ENCODE measurements at regions not wholly inside any gene's neighbourhood (a gene's known extent, or its start where the extent isn't known, plus 50 kb on each side); places are given as distances from the start of the nearest gene placed in this dataset.

GRCh38 chr16:6897876-6898485 lies 434.7 kb upstream of the RBFOX1 start:
- Histone ChIP-seq H3K4me1 (ENCODE audit: control insufficient read depth in 1 of 2, insufficient read depth in 2 of 2, low read length in 2 of 2) (no peaks in the 10 kb centered on the region), H3K36me3 (ENCODE audit: control insufficient read depth in 1 of 2, insufficient read depth in 2 of 2, low read length in 2 of 2) (no peaks in the 10 kb centered on the region), H3K9me3 (ENCODE audit: control insufficient read depth in 1 of 2, low read length in 2 of 2) (peaks cover 0 to 6% of the 10 kb centered on the region in 2 donors), H3K27ac (ENCODE audit: low read depth, low read length) (no peak overlapping the region), H3K4me3 (ENCODE audit: low read depth in 1 of 2, low read length in 2 of 2) (no peak overlapping the region), H3K27me3 (ENCODE audit: control insufficient read depth in 1 of 2, insufficient read depth in 2 of 2, low read length in 2 of 2) (no peaks in the 10 kb centered on the region), H3K9ac (ENCODE audit: low read depth in 1 of 2, low read length in 2 of 2) (no peak overlapping the region)

- Histone ChIP-seq H3K27ac (ENCODE audit: low read depth, low read length) (no peak overlapping the region), H3K4me1 (ENCODE audit: control insufficient read depth in 1 of 2, insufficient read depth in 2 of 2, low read length in 2 of 2) (no peaks in the 10 kb centered on the region), H3K4me3 (ENCODE audit: low read depth in 1 of 2, low read length in 2 of 2) (no peak overlapping the region), H3K27me3 (ENCODE audit: control insufficient read depth in 1 of 2, insufficient read depth in 2 of 2, low read length in 2 of 2) (peaks cover 0 to 3% of the 10 kb centered on the region in 2 donors), H3K9me3 (ENCODE audit: control insufficient read depth in 1 of 2, low read length in 2 of 2) (no peaks in the 10 kb centered on the region), H3K36me3 (ENCODE audit: control insufficient read depth in 1 of 2, insufficient read depth in 2 of 2, low read length in 2 of 2) (no peaks in the 10 kb centered on the region), H3K9ac (ENCODE audit: low read depth in 1 of 2, low read length in 2 of 2) (no peak overlapping the region)
These were observed 439.7 kb upstream of the RBFOX1 start for GRCh38 chr16:6892966-6893365.

- Histone ChIP-seq H3K27ac (ENCODE audit: low read depth, low read length) (no peak overlapping the region), H3K4me3 (ENCODE audit: low read depth in 1 of 2, low read length in 2 of 2) (no peak overlapping the region), H3K4me1 (ENCODE audit: control insufficient read depth in 1 of 2, insufficient read depth in 2 of 2, low read length in 2 of 2) (no peaks in the 10 kb centered on the region), H3K36me3 (ENCODE audit: control insufficient read depth in 1 of 2, insufficient read depth in 2 of 2, low read length in 2 of 2) (no peaks in the 10 kb centered on the region), H3K9ac (ENCODE audit: low read depth in 1 of 2, low read length in 2 of 2) (no peak overlapping the region), H3K9me3 (ENCODE audit: control insufficient read depth in 1 of 2, low read length in 2 of 2) (no peaks in the 10 kb centered on the region), H3K27me3 (ENCODE audit: control insufficient read depth in 1 of 2, insufficient read depth in 2 of 2, low read length in 2 of 2) (peaks cover 0 to 3% of the 10 kb centered on the region in 2 donors)
These were observed 441.1 kb upstream of the RBFOX1 start for GRCh38 chr16:6891496-6891895.

- H3K9me3 ChIP-seq (ENCODE audit: control insufficient read depth in 1 of 2, low read length in 2 of 2), result no peaks in the 10 kb centered on the region
- no peak overlapping the region for H3K4me3 ChIP-seq (ENCODE audit: low read depth in 1 of 2, low read length in 2 of 2)
- H3K27ac ChIP-seq (ENCODE audit: low read depth, low read length), result no peak overlapping the region
These were observed 444.1 kb upstream of the RBFOX1 start for GRCh38 chr16:6888531-6888930.

GRCh38 chr16:6884002-6884401 lies 448.6 kb upstream of the RBFOX1 start:
- no peak overlapping the region for H3K27ac ChIP-seq (ENCODE audit: low read depth, low read length)
- no peaks in the 10 kb centered on the region for H3K4me1 ChIP-seq (ENCODE audit: control insufficient read depth in 1 of 2, insufficient read depth in 2 of 2, low read length in 2 of 2)
- H3K4me3 ChIP-seq (ENCODE audit: low read depth in 1 of 2, low read length in 2 of 2), result no peak overlapping the region
- no peak overlapping the region for H3K9ac ChIP-seq (ENCODE audit: low read depth in 1 of 2, low read length in 2 of 2)
- H3K36me3 ChIP-seq (ENCODE audit: control insufficient read depth in 1 of 2, insufficient read depth in 2 of 2, low read length in 2 of 2), result no peaks in the 10 kb centered on the region
- H3K27me3 ChIP-seq (ENCODE audit: control insufficient read depth in 1 of 2, insufficient read depth in 2 of 2, low read length in 2 of 2), result no peaks in the 10 kb centered on the region
- no peaks in the 10 kb centered on the region for H3K9me3 ChIP-seq (ENCODE audit: control insufficient read depth in 1 of 2, low read length in 2 of 2)

More at GRCh38 chr16:6888531-6888930, 444.1 kb upstream of the RBFOX1 start:
- H3K27me3 ChIP-seq (ENCODE audit: control insufficient read depth in 1 of 2, insufficient read depth in 2 of 2, low read length in 2 of 2), result peaks cover 0 to 3% of the 10 kb centered on the region in 2 donors
- no peak overlapping the region for H3K9ac ChIP-seq (ENCODE audit: low read depth in 1 of 2, low read length in 2 of 2)
- H3K36me3 ChIP-seq (ENCODE audit: control insufficient read depth in 1 of 2, insufficient read depth in 2 of 2, low read length in 2 of 2), result no peaks in the 10 kb centered on the region
- H3K4me1 ChIP-seq (ENCODE audit: control insufficient read depth in 1 of 2, insufficient read depth in 2 of 2, low read length in 2 of 2), result no peaks in the 10 kb centered on the region

GRCh38 chr16:6880263-6880662 lies 452.4 kb upstream of the RBFOX1 start:
- Histone ChIP-seq H3K27me3 (ENCODE audit: control insufficient read depth in 1 of 2, insufficient read depth in 2 of 2, low read length in 2 of 2) (no peaks in the 10 kb centered on the region), H3K4me1 (ENCODE audit: control insufficient read depth in 1 of 2, insufficient read depth in 2 of 2, low read length in 2 of 2) (no peaks in the 10 kb centered on the region), H3K9me3 (ENCODE audit: control insufficient read depth in 1 of 2, low read length in 2 of 2) (no peaks in the 10 kb centered on the region), H3K27ac (ENCODE audit: low read depth, low read length) (no peak overlapping the region), H3K4me3 (ENCODE audit: low read depth in 1 of 2, low read length in 2 of 2) (no peak overlapping the region), H3K9ac (ENCODE audit: low read depth in 1 of 2, low read length in 2 of 2) (no peak overlapping the region), H3K36me3 (ENCODE audit: control insufficient read depth in 1 of 2, insufficient read depth in 2 of 2, low read length in 2 of 2) (no peaks in the 10 kb centered on the region)

- no peaks in the 10 kb centered on the region for H3K9me3 ChIP-seq (ENCODE audit: control insufficient read depth in 1 of 2, low read length in 2 of 2)
- no peaks in the 10 kb centered on the region for H3K27me3 ChIP-seq (ENCODE audit: control insufficient read depth in 1 of 2, insufficient read depth in 2 of 2, low read length in 2 of 2)
- H3K9ac ChIP-seq (ENCODE audit: low read depth in 1 of 2, low read length in 2 of 2), result no peak overlapping the region
- H3K4me3 ChIP-seq (ENCODE audit: low read depth in 1 of 2, low read length in 2 of 2), result no peak overlapping the region
- no peaks in the 10 kb centered on the region for H3K36me3 ChIP-seq (ENCODE audit: control insufficient read depth in 1 of 2, insufficient read depth in 2 of 2, low read length in 2 of 2)
- no peaks in the 10 kb centered on the region for H3K4me1 ChIP-seq (ENCODE audit: control insufficient read depth in 1 of 2, insufficient read depth in 2 of 2, low read length in 2 of 2)
- H3K27ac ChIP-seq (ENCODE audit: low read depth, low read length), result no peak overlapping the region
These were observed 468.0 kb upstream of the RBFOX1 start for GRCh38 chr16:6864671-6865070.

GRCh38 chr16:6864244-6864643 lies 468.4 kb upstream of the RBFOX1 start:
- Histone ChIP-seq H3K27me3 (ENCODE audit: control insufficient read depth in 1 of 2, insufficient read depth in 2 of 2, low read length in 2 of 2) (no peaks in the 10 kb centered on the region), H3K4me1 (ENCODE audit: control insufficient read depth in 1 of 2, insufficient read depth in 2 of 2, low read length in 2 of 2) (no peaks in the 10 kb centered on the region), H3K9me3 (ENCODE audit: control insufficient read depth in 1 of 2, low read length in 2 of 2) (no peaks in the 10 kb centered on the region), H3K9ac (ENCODE audit: low read depth in 1 of 2, low read length in 2 of 2) (no peak overlapping the region), H3K27ac (ENCODE audit: low read depth, low read length) (no peak overlapping the region), H3K36me3 (ENCODE audit: control insufficient read depth in 1 of 2, insufficient read depth in 2 of 2, low read length in 2 of 2) (no peaks in the 10 kb centered on the region), H3K4me3 (ENCODE audit: low read depth in 1 of 2, low read length in 2 of 2) (no peak overlapping the region)

GRCh38 chr16:6863135-6863534 lies 469.5 kb upstream of the RBFOX1 start:
- Histone ChIP-seq H3K9me3 (ENCODE audit: control insufficient read depth in 1 of 2, low read length in 2 of 2) (no peaks in the 10 kb centered on the region), H3K4me3 (ENCODE audit: low read depth in 1 of 2, low read length in 2 of 2) (no peak overlapping the region), H3K4me1 (ENCODE audit: control insufficient read depth in 1 of 2, insufficient read depth in 2 of 2, low read length in 2 of 2) (no peaks in the 10 kb centered on the region), H3K27me3 (ENCODE audit: control insufficient read depth in 1 of 2, insufficient read depth in 2 of 2, low read length in 2 of 2) (no peaks in the 10 kb centered on the region), H3K27ac (ENCODE audit: low read depth, low read length) (no peak overlapping the region), H3K36me3 (ENCODE audit: control insufficient read depth in 1 of 2, insufficient read depth in 2 of 2, low read length in 2 of 2) (no peaks in the 10 kb centered on the region), H3K9ac (ENCODE audit: low read depth in 1 of 2, low read length in 2 of 2) (no peak overlapping the region)

GRCh38 chr16:6861815-6862477 lies 470.7 kb upstream of the RBFOX1 start:
- Histone ChIP-seq H3K4me3 (ENCODE audit: low read depth in 1 of 2, low read length in 2 of 2) (no peak overlapping the region), H3K9ac (ENCODE audit: low read depth in 1 of 2, low read length in 2 of 2) (no peak overlapping the region), H3K36me3 (ENCODE audit: control insufficient read depth in 1 of 2, insufficient read depth in 2 of 2, low read length in 2 of 2) (no peaks in the 10 kb centered on the region), H3K9me3 (ENCODE audit: control insufficient read depth in 1 of 2, low read length in 2 of 2) (no peaks in the 10 kb centered on the region), H3K27me3 (ENCODE audit: control insufficient read depth in 1 of 2, insufficient read depth in 2 of 2, low read length in 2 of 2) (no peaks in the 10 kb centered on the region), H3K4me1 (ENCODE audit: control insufficient read depth in 1 of 2, insufficient read depth in 2 of 2, low read length in 2 of 2) (no peaks in the 10 kb centered on the region), H3K27ac (ENCODE audit: low read depth, low read length) (no peak overlapping the region)
